Esophagus squamous epithelium (tissue), 5 donors: ENCODE measurements at regions not wholly inside any gene's neighbourhood (a gene's known extent, or its start where the extent isn't known, plus 50 kb on each side); places are given as distances from the start of the nearest gene placed in this dataset.

ENCODE experiments used
- DNase-seq: peaks from one replicate; lab custom pipeline; 2025; lab: John Stamatoyannopoulos, UW
- H3K27ac ChIP-seq, 4 donors: fragments of 200-600 bp; sonication (generic); one replicate each; pipeline ENCODE4 v1.5.1; 2016 to 2019; ENCODE audit warnings: mild to moderate bottlenecking in 1 of 4
- H3K27me3 ChIP-seq, 4 donors: fragments of 200-600 bp; sonication (generic); 1 replicate in 3 of 4; 2 replicates in 1 of 4; pipeline versions ENCODE4 v1.5.1 to v1.6.0; 2017 to 2021; ENCODE audit warnings: antibody characterized with exemption in 1 of 4
- H3K36me3 ChIP-seq, 3 donors: fragments of 200-600 bp; sonication (generic); one replicate each; pipeline ENCODE4 v1.5.1; 2016 to 2019
- H3K4me1 ChIP-seq, 3 donors: fragments of 200-600 bp; sonication (generic); one replicate each; pipeline ENCODE4 v1.5.1; 2017 to 2019
- H3K4me3 ChIP-seq, 4 donors: fragments of 200-600 bp; sonication (generic); 1 replicate in 3 of 4; 2 replicates in 1 of 4; pipeline ENCODE4 v1.5.1; 2016 to 2019; ENCODE audit warnings: mild to moderate bottlenecking in 2 of 4, moderate library complexity in 1 of 4
- H3K9me3 ChIP-seq, 3 donors: fragments of 200-600 bp; sonication (generic); one replicate each; pipeline ENCODE4 v1.5.1; 2016 to 2019
- POLR2A ChIP-seq, 4 donors: fragments of 450-650 bp; IDR thresholded peaks; one replicate each; pipeline ENCODE4 v1.6.1; 2017; ENCODE audit warnings: antibody characterized with exemption in 4 of 4, mild to moderate bottlenecking in 4 of 4, moderate library complexity in 3 of 4
- WGBS, 2 donors: methylation state at CpG; one replicate each; pipeline ENCODE4 v1.1.5; 2018; 5-methylcytosine and 5-hydroxymethylcytosine counted together
- intact Hi-C: fragments of 100-400 bp; cut with DNase I; formaldehyde crosslinking; loops from one replicate; pipeline ENCODE4 v1.15.0; 2022
- TF ChIP-seq, protein P1 (sequence below), 6 experiments: fragments of 450-650 bp in 4 of 6; fragments of 200-600 bp in 2 of 6; sonication (generic) in 2 of 6; IDR thresholded peaks; one replicate each; pipeline ENCODE4 v1.5.1; 2016 to 2019; ENCODE audit warnings: antibody characterized with exemption in 6 of 6, mild to moderate bottlenecking in 4 of 6, moderate library complexity in 4 of 6
- donor health status: DM: yes; HTN: yes; CAD: no.

DNA sequence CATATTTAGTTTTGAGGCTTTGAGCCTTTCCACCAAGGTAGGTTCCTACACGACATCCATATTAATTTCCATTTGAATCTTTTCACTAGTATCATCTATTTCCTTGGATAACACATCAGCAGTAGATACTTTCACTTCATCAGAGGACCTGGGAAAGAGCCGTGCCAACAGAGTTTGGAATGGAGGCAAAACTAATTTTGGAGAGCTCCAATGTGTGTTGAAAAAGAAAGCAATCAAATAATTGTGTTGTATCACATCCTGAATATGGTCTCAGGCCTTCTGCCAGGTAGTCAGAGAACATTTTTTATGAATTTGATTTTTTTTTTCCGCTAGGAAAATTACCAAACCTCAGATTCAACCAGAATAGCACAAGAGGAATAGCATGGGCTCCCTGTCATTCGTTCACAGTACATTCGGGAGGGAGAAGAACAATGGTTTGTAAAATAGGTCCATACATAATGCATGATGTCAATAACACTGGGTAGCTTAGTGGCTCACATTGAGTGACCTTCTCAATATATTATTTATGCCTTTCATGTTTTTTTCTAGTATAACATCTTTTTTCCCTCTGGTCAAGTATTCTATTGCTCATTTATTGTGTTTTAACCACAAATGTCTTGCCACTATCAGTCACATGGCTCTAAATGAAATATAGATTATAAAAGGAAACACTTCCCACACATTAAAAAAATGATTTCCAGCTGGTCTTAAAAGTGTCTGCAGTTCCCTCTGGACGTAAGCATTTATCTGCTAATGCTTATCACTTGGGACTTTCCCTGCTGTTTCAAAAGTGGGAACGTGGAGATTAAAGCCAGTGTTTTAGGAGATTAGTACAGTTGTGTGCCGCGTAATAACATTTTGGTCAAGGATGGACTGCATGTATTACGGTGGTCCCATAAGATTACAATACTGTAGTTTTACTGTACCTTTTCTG lies 68.6 kb upstream of the RAPH1 start:
- H3K4me3 ChIP-seq: no peak overlapping the region
- intact Hi-C loops: no loop called here
- H3K27me3 ChIP-seq: no peaks in the 10 kb centered on the region
- no peak overlapping the region for H3K27ac ChIP-seq
- H3K4me1 ChIP-seq: peaks cover 0 to 5% (median 0%) of the 10 kb centered on the region in 3 donors
- H3K9me3 ChIP-seq: no peaks in the 10 kb centered on the region
- no peak for DNase-seq
- TF ChIP-seq POLR2A (IDR thresholded peaks at IDR 0.05): no peak
- TF ChIP-seq, protein P1, sequence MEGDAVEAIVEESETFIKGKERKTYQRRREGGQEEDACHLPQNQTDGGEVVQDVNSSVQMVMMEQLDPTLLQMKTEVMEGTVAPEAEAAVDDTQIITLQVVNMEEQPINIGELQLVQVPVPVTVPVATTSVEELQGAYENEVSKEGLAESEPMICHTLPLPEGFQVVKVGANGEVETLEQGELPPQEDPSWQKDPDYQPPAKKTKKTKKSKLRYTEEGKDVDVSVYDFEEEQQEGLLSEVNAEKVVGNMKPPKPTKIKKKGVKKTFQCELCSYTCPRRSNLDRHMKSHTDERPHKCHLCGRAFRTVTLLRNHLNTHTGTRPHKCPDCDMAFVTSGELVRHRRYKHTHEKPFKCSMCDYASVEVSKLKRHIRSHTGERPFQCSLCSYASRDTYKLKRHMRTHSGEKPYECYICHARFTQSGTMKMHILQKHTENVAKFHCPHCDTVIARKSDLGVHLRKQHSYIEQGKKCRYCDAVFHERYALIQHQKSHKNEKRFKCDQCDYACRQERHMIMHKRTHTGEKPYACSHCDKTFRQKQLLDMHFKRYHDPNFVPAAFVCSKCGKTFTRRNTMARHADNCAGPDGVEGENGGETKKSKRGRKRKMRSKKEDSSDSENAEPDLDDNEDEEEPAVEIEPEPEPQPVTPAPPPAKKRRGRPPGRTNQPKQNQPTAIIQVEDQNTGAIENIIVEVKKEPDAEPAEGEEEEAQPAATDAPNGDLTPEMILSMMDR (IDR thresholded peaks at IDR 0.05): no peak
- 76 to 77% methylated on average over 10 of the region's 10 CpGs for WGBS, 2 donors
- H3K36me3 ChIP-seq: no peaks in the 10 kb centered on the region

DNA sequence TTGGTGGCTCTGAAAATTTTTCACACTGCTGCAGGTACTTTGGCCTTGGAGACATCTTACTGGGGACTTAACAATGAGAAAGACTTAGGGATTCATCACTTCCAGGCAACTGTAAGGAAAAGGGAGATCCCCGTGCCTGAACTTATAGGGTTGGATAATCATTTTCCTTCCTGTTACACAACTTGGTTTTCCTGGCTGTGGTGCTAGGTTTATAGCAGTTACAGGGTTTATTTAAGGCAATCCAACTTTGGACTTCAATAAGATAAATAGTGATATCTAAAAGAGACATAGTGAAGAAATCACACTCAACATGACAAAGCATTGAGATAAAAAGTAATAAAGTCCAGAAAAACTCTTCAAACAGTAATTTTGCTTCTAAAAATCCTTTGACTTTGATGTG lies 70.2 kb upstream of the RAPH1 start:
- no peak for DNase-seq
- 17 to 33% methylated on average over 1 of the region's 1 CpG for WGBS, 2 donors

DNA sequence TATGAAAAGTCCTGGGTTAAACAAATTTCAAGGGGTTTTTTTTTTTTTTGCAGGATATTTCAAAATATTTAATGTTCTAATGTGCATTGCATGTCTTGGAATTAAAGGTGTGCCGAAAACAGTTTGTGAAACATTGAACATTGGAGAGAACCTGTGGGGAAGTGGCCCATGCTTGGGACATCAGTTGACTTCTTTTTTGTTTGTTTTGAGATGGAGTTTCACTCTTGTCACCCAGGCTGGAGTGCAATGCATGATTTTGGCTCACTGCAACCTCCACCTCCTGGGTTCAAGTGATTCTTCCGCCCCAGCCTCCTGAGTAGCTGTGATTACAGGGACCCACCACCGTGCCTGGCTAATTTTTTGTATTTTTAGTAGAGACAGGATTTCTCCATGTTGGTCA lies 71.0 kb upstream of the RAPH1 start:
- H3K36me3 ChIP-seq: no peaks in the 10 kb centered on the region
- TF ChIP-seq POLR2A (IDR thresholded peaks at IDR 0.05): no peak
- TF ChIP-seq, protein P1 (IDR thresholded peaks at IDR 0.05): no peak
- peaks cover 0 to 5% (median 0%) of the 10 kb centered on the region in 3 donors for H3K4me1 ChIP-seq
- H3K27ac ChIP-seq: no peak overlapping the region
- DNase-seq: no peak
- intact Hi-C loops: no loop called here
- no peak overlapping the region for H3K4me3 ChIP-seq
- WGBS, 2 donors: 77 to 79% methylated on average over 3 of the region's 3 CpGs
- H3K9me3 ChIP-seq: no peaks in the 10 kb centered on the region
- no peaks in the 10 kb centered on the region for H3K27me3 ChIP-seq

More for the DNA sequence above, 70.2 kb upstream of the RAPH1 start:
- Histone ChIP-seq H3K36me3 (no peaks in the 10 kb centered on the region), H3K27ac (no peak overlapping the region), H3K4me3 (no peak overlapping the region), H3K9me3 (no peaks in the 10 kb centered on the region), H3K27me3 (no peaks in the 10 kb centered on the region), H3K4me1 (peaks cover 0 to 5% (median 0%) of the 10 kb centered on the region in 3 donors)
- intact Hi-C loops: no loop called here
- TF ChIP-seq, protein P1 (IDR thresholded peaks at IDR 0.05): no peak
- TF ChIP-seq POLR2A (IDR thresholded peaks at IDR 0.05): no peak

DNA sequence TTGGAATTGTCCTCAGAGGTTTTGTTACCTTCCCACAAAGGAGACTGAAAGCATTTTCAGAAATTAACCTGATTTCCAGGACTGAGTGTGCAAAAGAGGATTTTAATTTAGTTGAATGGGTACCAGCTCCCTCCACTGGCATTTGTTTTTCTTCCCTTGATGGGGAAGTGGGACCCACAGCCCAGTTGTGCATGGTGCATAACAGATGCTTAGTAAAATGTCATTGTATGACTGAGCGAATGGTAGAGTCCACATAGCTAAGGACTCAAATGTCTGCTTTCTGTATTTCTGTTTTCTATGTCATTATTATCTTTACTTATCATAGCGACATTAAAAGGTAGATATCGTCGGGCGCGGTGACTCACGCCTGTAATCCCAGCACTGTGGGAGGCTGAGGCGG lies 75.5 kb upstream of the RAPH1 start:
- Histone ChIP-seq H3K4me1 (no peaks in the 10 kb centered on the region), H3K27ac (no peak overlapping the region), H3K9me3 (no peaks in the 10 kb centered on the region), H3K36me3 (no peaks in the 10 kb centered on the region), H3K4me3 (no peak overlapping the region), H3K27me3 (no peaks in the 10 kb centered on the region)
- 86 to 89% methylated on average over 8 of the region's 8 CpGs for WGBS, 2 donors
- no peak for TF ChIP-seq POLR2A (IDR thresholded peaks at IDR 0.05)
- TF ChIP-seq, protein P1 (IDR thresholded peaks at IDR 0.05): no peak
- no peak for DNase-seq
- intact Hi-C loops: no loop called here

DNA sequence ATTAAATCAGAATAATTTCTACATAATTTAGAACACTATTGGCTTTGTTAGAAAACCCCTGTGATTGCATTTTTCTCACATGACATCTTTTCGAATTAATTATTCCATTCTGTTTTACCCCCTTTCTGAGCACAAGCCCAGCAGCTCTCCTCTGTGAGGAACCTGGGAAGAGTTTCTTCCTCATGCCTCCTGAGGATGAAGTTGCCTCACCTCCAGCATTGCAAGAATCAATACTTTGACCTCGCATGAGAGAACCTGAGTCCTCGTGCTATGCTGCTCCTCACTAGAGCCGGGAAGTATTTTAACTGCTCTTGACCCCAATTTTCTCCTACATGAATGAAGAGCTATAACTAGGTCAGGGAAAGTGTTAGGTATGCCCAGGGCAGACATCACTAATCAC lies 77.1 kb upstream of the RAPH1 start:
- no peak overlapping the region for H3K27ac ChIP-seq
- H3K36me3 ChIP-seq: no peaks in the 10 kb centered on the region
- intact Hi-C loops: no loop called here
- no peak overlapping the region for H3K4me3 ChIP-seq
- H3K4me1 ChIP-seq: no peaks in the 10 kb centered on the region
- no peaks in the 10 kb centered on the region for H3K27me3 ChIP-seq
- DNase-seq: no peak
- TF ChIP-seq, protein P1 (IDR thresholded peaks at IDR 0.05): no peak
- TF ChIP-seq POLR2A (IDR thresholded peaks at IDR 0.05): no peak
- WGBS, 2 donors: 90 to 91% methylated on average over 4 of the region's 4 CpGs
- no peaks in the 10 kb centered on the region for H3K9me3 ChIP-seq
